ENCODE measurements at regions not wholly inside any gene's neighbourhood (a gene's known extent, or its start where the extent isn't known, plus 50 kb on each side); places are given as distances from the start of the nearest gene placed in this dataset.

DNA sequence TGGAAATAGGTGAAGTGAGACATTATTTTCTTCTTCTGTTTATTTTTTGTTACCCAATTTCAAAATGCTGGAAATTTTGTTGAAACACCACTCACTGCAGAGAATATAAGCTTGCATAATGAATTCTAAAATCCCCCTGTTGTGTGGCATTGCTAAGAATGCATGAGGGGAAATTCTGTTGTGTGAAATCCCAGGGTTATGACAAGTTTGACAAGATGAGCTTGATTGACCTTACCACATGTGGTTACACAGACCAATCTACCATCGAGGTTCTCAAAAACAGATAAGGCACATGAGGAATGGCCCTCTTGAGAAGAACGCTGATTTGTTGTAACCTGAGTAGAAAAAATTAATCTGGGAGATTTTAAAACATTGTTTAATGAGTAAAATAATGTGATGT, 261.6 kb upstream of the MMADHC start:
- DNase-seq (ENCODE audit: insufficient read length) (no peak), FAIRE-seq (no peak)
- TF ChIP-seq POLR2AphosphoS5 (IDR thresholded peaks at IDR 0.05; ENCODE audit: low read depth, low read length) = no peak
- no peak for TF ChIP-seq TAF1 (IDR thresholded peaks at IDR 0.05; ENCODE audit: borderline replicate concordance, low read depth, low read length)
- TF ChIP-seq POLR2A (IDR thresholded peaks at IDR 0.05; ENCODE audit: low read depth, low read length) = no peak

DNA sequence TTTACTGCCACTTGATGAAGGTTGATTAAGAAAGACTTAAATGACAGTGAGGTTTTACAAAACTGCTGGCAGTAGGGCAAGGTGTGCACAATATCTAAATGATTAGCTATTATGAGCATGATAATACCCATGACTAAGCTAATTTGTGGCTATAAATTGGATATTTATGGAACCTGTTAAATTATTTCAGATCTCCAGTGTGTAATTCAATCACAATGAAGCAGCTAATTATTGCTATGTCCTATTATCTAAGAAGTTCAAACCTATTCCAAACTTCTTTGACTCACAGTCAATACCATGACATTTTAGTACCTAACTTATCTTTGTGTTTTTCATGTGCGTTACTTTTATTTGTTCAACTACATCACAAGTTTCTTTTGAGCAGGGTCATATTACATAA, 253.8 kb upstream of the MMADHC start:
- TF ChIP-seq POLR2A (IDR thresholded peaks at IDR 0.05; ENCODE audit: low read depth, low read length) (no peak), TAF1 (IDR thresholded peaks at IDR 0.05; ENCODE audit: borderline replicate concordance, low read depth, low read length) (no peak), POLR2AphosphoS5 (IDR thresholded peaks at IDR 0.05; ENCODE audit: low read depth, low read length) (no peak)
- FAIRE-seq (no peak), DNase-seq (ENCODE audit: insufficient read length) (no peak)

DNA sequence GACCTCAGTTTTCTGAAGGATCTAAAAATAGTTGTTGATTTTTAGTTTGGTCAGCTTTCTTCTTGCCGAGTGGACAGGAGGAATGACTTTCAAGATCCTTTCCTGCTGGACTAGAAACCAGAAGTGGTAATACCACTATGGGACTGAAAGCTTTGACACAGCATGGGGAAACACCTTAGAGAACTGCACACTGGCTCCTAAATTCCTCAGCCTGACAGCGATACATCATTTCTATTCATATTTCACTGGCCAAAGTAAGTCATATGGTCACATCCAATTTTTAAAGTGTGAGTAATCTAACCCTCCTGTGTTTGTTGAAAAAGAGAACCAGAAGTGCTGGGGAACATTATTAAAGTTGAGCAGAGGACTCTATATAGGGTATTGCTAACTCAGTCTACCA, 244.7 kb upstream of the MMADHC start:
- no peak for FAIRE-seq
- no peak for DNase-seq (ENCODE audit: insufficient read length)
- TF ChIP-seq POLR2AphosphoS5 (IDR thresholded peaks at IDR 0.05; ENCODE audit: low read depth, low read length) (no peak), TAF1 (IDR thresholded peaks at IDR 0.05; ENCODE audit: borderline replicate concordance, low read depth, low read length) (no peak), POLR2A (IDR thresholded peaks at IDR 0.05; ENCODE audit: low read depth, low read length) (no peak)

DNA sequence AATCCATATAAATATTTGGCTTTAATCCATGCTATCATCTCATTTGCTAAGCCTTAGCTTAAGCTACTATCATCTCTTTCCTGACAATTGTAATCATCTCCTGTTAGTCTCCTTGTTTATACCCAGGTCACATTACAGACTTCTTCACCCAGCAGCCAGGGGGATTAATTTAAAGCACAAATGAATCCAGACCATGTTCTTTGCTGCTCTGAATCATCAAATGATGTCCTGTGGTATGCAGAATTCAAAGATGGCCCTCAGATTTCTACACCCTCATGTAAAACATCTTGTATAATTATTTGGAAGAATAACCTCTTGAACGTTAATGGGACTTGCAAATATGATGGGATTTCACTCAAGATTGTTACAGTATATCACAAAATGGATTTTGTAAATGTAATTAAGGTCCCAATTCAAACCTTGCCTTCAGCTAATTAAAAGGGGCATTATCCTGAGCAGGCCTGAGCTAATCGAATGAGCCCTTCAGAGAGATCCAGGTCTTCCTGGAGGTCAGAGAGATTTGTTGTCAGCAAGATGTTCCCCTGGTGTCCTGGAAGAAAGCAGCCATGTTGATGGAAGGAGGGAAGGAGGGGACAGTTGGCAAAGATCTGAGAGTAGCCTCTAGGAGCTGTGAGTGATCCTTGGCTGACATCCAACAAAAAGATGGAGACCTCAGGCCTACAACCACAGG, 241.1 kb upstream of the MMADHC start:
- DNase-seq (ENCODE audit: insufficient read length) = no peak
- TF ChIP-seq TAF1 (IDR thresholded peaks at IDR 0.05; ENCODE audit: borderline replicate concordance, low read depth, low read length) (no peak), POLR2AphosphoS5 (IDR thresholded peaks at IDR 0.05; ENCODE audit: low read depth, low read length) (no peak), POLR2A (IDR thresholded peaks at IDR 0.05; ENCODE audit: low read depth, low read length) (no peak)
- FAIRE-seq = no peak

DNA sequence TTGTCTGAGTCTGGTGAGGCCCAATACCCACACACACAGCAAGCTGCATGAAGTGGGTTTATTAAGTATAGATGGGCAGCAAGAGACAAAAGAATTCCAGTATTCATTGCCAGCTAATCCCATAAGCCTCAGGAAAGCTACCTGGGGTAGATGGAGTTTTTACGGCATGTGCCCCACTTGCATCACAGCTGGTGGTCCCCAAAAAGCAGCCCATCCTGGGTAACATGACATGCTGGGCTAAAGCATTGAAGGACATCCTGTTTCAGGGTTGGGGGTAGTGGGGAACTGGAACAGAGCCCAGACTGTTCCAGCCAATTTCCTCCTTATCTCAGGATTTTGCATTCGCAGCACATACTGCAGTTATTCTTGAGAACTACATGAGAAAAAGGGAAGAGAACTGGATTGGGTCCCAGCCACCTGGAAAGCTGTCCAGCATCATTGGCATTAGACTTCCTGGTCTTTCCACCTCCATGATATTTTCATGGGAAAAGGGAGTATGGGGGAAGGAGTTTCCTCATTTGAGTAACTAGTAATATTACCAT, 240.1 kb upstream of the MMADHC start:
- DNase-seq (ENCODE audit: insufficient read length) = no peak
- FAIRE-seq = no peak
- no peak for TF ChIP-seq POLR2A (IDR thresholded peaks at IDR 0.05; ENCODE audit: low read depth, low read length)
- no peak for TF ChIP-seq POLR2AphosphoS5 (IDR thresholded peaks at IDR 0.05; ENCODE audit: low read depth, low read length)
- no peak for TF ChIP-seq TAF1 (IDR thresholded peaks at IDR 0.05; ENCODE audit: borderline replicate concordance, low read depth, low read length)

DNA sequence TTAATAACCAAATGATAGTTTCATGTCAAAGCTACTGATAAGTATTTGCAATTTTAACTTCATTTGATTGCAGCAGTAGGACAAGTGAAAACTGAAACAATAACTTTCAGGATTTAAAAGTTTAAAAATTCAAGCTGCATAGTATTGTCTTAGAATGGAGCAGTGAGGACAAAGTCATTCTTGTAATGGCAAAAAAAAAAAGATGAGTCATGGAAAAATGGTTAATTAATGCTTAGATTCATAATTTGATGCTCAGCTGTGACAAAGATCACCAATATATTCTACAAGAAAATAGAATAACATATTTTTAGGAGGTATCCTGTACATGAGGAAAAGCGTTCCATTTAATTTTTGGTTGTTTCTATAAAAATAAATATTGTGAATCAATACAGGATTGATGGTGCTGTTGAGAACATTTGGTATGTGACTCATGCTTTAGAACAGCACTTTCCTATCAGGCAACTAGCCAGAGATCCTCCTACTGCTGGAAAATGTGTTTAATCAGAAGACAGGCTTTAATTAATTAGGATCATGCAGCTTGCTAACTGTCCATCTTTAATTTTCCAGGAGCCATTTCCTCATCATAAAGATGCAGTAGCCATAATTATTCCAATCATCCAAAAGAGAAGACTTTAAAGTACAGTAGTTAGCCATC, 239.0 kb upstream of the MMADHC start:
- DNase-seq (ENCODE audit: insufficient read length) = no peak
- FAIRE-seq = no peak
- TF ChIP-seq POLR2AphosphoS5 (IDR thresholded peaks at IDR 0.05; ENCODE audit: low read depth, low read length) (no peak), POLR2A (IDR thresholded peaks at IDR 0.05; ENCODE audit: low read depth, low read length) (no peak), TAF1 (IDR thresholded peaks at IDR 0.05; ENCODE audit: borderline replicate concordance, low read depth, low read length) (no peak)

DNA sequence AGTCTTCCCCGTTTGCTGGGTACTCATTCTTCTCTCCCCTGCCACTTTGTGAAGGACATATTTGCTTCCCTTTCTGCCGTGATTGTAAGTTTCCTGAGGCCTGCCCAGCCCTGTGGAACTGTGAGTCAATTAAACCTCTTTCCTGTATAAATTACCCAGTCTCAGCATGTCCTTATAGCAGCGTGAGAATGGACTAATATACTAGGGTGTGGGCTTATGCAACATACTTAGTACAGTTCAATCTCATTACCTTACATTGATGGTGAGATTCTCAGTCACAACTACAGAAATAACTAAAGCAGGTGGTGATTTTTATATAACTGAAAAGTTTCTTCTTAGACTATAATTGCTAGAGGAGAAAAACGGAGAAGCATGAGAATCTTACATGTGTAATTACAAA, 237.9 kb upstream of the MMADHC start:
- DNase-seq (ENCODE audit: insufficient read length) (no peak), FAIRE-seq (no peak)
- TF ChIP-seq POLR2A (IDR thresholded peaks at IDR 0.05; ENCODE audit: low read depth, low read length) = no peak
- no peak for TF ChIP-seq POLR2AphosphoS5 (IDR thresholded peaks at IDR 0.05; ENCODE audit: low read depth, low read length)
- TF ChIP-seq TAF1 (IDR thresholded peaks at IDR 0.05; ENCODE audit: borderline replicate concordance, low read depth, low read length) = no peak

DNA sequence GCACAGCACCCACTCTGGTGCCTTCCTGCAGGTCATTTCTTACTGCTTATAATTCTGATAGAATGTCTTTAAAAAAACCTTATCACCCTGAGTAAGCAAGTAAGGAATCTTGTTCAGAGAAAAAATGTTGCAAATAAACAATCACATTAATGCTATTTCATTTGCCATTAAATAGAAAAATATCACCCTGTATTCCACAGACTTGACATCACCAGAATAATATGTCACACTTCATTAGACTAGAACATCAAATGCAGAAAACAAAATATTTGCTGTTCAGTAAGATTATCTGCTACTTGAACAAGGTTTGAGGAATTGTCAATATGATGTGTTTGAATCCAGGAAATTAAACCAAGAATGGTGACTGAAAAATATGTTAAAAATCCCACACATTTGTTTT, 236.6 kb upstream of the MMADHC start:
- no peak for FAIRE-seq

DNA sequence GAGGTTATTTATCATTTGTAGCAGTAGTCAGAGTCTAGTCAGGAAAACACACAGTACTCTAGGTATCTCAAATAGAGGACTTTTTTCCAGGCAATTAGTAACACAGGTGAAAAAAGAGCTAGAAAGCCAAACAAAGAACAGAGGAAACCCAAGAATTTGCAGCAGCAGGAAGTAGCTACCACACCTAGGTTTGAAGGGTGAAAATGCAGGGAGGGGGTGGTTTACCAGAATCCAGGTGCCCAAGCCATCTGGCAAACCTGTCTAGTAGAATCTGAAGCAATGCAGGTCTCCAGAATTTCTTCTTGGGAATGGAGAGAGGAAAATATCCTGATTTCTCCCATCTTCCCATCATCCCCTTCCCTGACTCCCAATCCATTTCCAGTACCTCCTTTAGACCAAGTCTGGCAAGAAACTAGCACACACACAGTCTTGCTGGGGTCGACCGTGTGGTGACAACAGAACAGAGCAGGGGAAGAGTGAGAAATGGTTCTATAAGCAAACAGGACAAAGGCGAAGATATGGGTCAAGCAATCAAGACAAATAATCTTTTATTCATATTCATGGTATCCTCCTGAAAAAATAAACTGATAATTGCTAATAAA, 231.9 kb upstream of the MMADHC start:
- FAIRE-seq (no peak), DNase-seq (ENCODE audit: insufficient read length) (no peak)
- TF ChIP-seq TAF1 (IDR thresholded peaks at IDR 0.05; ENCODE audit: borderline replicate concordance, low read depth, low read length) (no peak), POLR2A (IDR thresholded peaks at IDR 0.05; ENCODE audit: low read depth, low read length) (no peak), POLR2AphosphoS5 (IDR thresholded peaks at IDR 0.05; ENCODE audit: low read depth, low read length) (no peak)

More for the DNA sequence above, 236.6 kb upstream of the MMADHC start:
- DNase-seq (ENCODE audit: insufficient read length) = no peak
- TF ChIP-seq POLR2AphosphoS5 (IDR thresholded peaks at IDR 0.05; ENCODE audit: low read depth, low read length) (no peak), TAF1 (IDR thresholded peaks at IDR 0.05; ENCODE audit: borderline replicate concordance, low read depth, low read length) (no peak), POLR2A (IDR thresholded peaks at IDR 0.05; ENCODE audit: low read depth, low read length) (no peak)

DNA sequence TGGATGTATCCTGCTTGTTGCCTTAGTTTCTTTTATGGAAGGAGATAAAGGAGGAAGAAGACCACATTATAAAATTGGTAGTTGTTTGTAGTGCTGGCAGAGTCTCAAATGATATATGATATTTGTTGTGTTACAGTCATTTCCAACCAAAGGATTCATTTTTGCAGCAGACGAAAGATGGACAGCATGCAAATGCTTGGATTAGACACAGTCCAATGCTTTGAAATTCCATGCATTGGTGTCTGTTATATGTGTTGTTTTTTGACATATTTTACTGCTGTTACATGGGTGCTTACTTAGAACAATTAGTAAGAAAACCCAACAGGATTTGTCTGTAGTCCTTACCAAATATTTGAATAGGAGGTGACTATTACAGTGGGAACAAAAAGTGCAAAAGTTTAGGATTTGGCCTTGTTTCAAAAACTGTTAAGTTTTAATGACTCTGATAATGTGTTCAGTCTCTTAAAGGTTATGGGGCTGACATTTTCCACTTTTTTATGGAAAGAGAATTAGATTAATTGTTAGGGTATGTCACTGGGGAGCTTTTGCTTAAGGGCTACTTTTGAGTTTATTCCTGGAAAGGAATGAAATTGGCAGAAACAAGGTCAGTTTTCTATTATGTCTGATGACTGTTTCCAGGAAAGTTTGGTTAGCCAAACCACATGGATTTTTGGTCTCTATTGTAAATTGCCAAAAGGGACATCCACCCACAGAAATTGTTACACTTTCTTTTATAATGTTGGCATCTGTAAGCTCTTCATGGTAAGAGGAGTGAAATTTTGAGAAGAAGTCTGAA, 229.4 kb upstream of the MMADHC start:
- DNase-seq (ENCODE audit: insufficient read length) = no peak
- no peak for FAIRE-seq
- TF ChIP-seq TAF1 (IDR thresholded peaks at IDR 0.05; ENCODE audit: borderline replicate concordance, low read depth, low read length) (no peak), POLR2A (IDR thresholded peaks at IDR 0.05; ENCODE audit: low read depth, low read length) (no peak), POLR2AphosphoS5 (IDR thresholded peaks at IDR 0.05; ENCODE audit: low read depth, low read length) (no peak)

DNA sequence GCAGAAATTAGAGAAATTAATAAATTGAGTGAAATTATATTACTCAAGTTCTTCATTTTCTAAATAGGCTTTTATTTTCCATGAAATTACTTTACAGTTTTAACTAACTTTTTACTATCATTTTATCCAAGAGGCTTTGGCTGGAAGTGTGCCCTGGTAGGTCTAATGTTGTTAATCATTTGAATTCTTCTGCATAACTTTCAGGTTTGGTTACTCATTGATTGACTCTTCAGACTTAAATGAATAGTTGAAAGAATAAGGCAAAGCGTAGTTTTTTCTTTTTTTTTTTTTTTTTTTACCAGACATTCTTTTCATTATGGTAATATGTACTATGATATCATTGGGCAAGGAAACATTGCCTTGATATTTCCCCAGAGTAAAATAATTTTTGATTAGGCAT, 228.4 kb upstream of the MMADHC start:
- no peak for FAIRE-seq
- no peak for DNase-seq (ENCODE audit: insufficient read length)
- no peak for TF ChIP-seq POLR2A (IDR thresholded peaks at IDR 0.05; ENCODE audit: low read depth, low read length)
- TF ChIP-seq TAF1 (IDR thresholded peaks at IDR 0.05; ENCODE audit: borderline replicate concordance, low read depth, low read length) = no peak
- no peak for TF ChIP-seq POLR2AphosphoS5 (IDR thresholded peaks at IDR 0.05; ENCODE audit: low read depth, low read length)
